ENCODE measurements at regions not wholly inside any gene's neighbourhood (a gene's known extent, or its start where the extent isn't known, plus 50 kb on each side); places are given as distances from the start of the nearest gene placed in this dataset.

DNA sequence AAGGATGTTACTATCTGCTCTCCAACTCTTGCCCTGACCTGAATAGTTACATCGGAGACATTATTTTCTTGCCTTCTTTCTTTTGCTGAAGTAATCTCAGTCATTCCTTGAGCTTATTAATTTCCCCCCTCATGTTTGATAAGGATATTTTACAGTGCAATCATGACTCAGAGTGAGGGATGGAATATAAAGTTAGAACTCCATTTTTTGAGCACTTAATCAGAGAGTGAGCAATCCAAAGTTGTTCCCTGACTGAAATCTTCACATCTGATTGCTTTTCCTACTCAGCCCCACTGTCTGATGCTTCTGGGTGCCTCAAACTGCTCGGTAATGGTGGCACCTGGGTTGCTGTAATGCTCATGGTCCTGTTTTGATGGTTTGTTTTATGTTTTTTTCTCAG lies 142.7 kb upstream of the SEL1L start:
- no peak for TF ChIP-seq POLR2A (IDR thresholded peaks at IDR 0.05)
- TF ChIP-seq, protein P1, sequence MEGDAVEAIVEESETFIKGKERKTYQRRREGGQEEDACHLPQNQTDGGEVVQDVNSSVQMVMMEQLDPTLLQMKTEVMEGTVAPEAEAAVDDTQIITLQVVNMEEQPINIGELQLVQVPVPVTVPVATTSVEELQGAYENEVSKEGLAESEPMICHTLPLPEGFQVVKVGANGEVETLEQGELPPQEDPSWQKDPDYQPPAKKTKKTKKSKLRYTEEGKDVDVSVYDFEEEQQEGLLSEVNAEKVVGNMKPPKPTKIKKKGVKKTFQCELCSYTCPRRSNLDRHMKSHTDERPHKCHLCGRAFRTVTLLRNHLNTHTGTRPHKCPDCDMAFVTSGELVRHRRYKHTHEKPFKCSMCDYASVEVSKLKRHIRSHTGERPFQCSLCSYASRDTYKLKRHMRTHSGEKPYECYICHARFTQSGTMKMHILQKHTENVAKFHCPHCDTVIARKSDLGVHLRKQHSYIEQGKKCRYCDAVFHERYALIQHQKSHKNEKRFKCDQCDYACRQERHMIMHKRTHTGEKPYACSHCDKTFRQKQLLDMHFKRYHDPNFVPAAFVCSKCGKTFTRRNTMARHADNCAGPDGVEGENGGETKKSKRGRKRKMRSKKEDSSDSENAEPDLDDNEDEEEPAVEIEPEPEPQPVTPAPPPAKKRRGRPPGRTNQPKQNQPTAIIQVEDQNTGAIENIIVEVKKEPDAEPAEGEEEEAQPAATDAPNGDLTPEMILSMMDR (IDR thresholded peaks at IDR 0.05) = no peak
- TF ChIP-seq POLR2AphosphoS5 (IDR thresholded peaks at IDR 0.05) = no peak
- no peak for TF ChIP-seq EP300 (IDR thresholded peaks at IDR 0.05)

Measured in sigmoid colon (tissue), 4 donors.